ENCODE measurements at regions not wholly inside any gene's neighbourhood (a gene's known extent, or its start where the extent isn't known, plus 50 kb on each side); places are given as distances from the start of the nearest gene placed in this dataset.

GRCh38 chr11:122604621-122605020, 50.9 kb upstream of the UBASH3B start:
- no peak for DNase-seq (ENCODE audit: low read depth in 1 of 2, low spot score in 1 of 2)
- Histone ChIP-seq H3K4me3 (no peak overlapping the region), H3K27ac (no peak overlapping the region), H3K4me1 (ENCODE audit: low read depth) (no peaks in the 10 kb centered on the region), H3K27me3 (no peaks in the 10 kb centered on the region), H3K9me3 (ENCODE audit: low read depth) (no peaks in the 10 kb centered on the region), H3K36me3 (no peaks in the 10 kb centered on the region)
- no peak for TF ChIP-seq CTCF (IDR thresholded peaks at IDR 0.05; ENCODE audit: low read depth, low read length)

GRCh38 chr11:122601141-122602125, 54.1 kb upstream of the UBASH3B start:
- no peaks in the 10 kb centered on the region for H3K36me3 ChIP-seq
- H3K27ac ChIP-seq, result peak overlapping the region; percentile 56
- no peaks in the 10 kb centered on the region for H3K9me3 ChIP-seq (ENCODE audit: low read depth)
- no peaks in the 10 kb centered on the region for H3K4me1 ChIP-seq (ENCODE audit: low read depth)
- DNase-seq (ENCODE audit: low read depth in 1 of 2, low spot score in 1 of 2), result peak; percentile 21 to 72
- H3K27me3 ChIP-seq, result no peaks in the 10 kb centered on the region
- TF ChIP-seq CTCF (IDR thresholded peaks at IDR 0.05; ENCODE audit: low read depth, low read length), result no peak
- no peak overlapping the region for H3K4me3 ChIP-seq

- no peak overlapping the region for H3K27ac ChIP-seq
- H3K4me1 ChIP-seq (ENCODE audit: low read depth), result no peaks in the 10 kb centered on the region
- H3K4me3 ChIP-seq, result no peak overlapping the region
- H3K27me3 ChIP-seq, result no peaks in the 10 kb centered on the region
- no peaks in the 10 kb centered on the region for H3K36me3 ChIP-seq
- DNase-seq (ENCODE audit: low read depth in 1 of 2, low spot score in 1 of 2), result no peak
- H3K9me3 ChIP-seq (ENCODE audit: low read depth), result no peaks in the 10 kb centered on the region
- no peak for TF ChIP-seq CTCF (IDR thresholded peaks at IDR 0.05; ENCODE audit: low read depth, low read length)
Observed at GRCh38 chr11:122600290-122600689, 55.2 kb upstream of the UBASH3B start.

GRCh38 chr11:122599434-122599833, 56.1 kb upstream of the UBASH3B start:
- no peak for DNase-seq (ENCODE audit: low read depth in 1 of 2, low spot score in 1 of 2)
- Histone ChIP-seq H3K27me3 (no peaks in the 10 kb centered on the region), H3K4me1 (ENCODE audit: low read depth) (no peaks in the 10 kb centered on the region), H3K9me3 (ENCODE audit: low read depth) (no peaks in the 10 kb centered on the region), H3K27ac (no peak overlapping the region), H3K4me3 (no peak overlapping the region), H3K36me3 (no peaks in the 10 kb centered on the region)
- TF ChIP-seq CTCF (IDR thresholded peaks at IDR 0.05; ENCODE audit: low read depth, low read length), result no peak

GRCh38 chr11:122598971-122599370, 56.6 kb upstream of the UBASH3B start:
- no peaks in the 10 kb centered on the region for H3K9me3 ChIP-seq (ENCODE audit: low read depth)
- no peaks in the 10 kb centered on the region for H3K36me3 ChIP-seq
- H3K27me3 ChIP-seq, result no peaks in the 10 kb centered on the region
- H3K4me1 ChIP-seq (ENCODE audit: low read depth), result no peaks in the 10 kb centered on the region
- no peak overlapping the region for H3K4me3 ChIP-seq
- no peak overlapping the region for H3K27ac ChIP-seq
- no peak for DNase-seq (ENCODE audit: low read depth in 1 of 2, low spot score in 1 of 2)
- TF ChIP-seq CTCF (IDR thresholded peaks at IDR 0.05; ENCODE audit: low read depth, low read length), result no peak

All from cardiac muscle cell (in vitro differentiated cells and primary cell).